GM18520 (cell line): ENCODE measurements at regions not wholly inside any gene's neighbourhood (a gene's known extent, or its start where the extent isn't known, plus 50 kb on each side); places are given as distances from the start of the nearest gene placed in this dataset.

ENCODE experiments used
- ATAC-seq: cut with Tn5 transposase; IDR thresholded peaks from one replicate; pipeline ENCODE4 v1.9.1; 2021; ENCODE audit not compliant: unreplicated experiment

- no peak for ATAC-seq
Measured at GRCh38 chr18:61236356-61237057, 96.7 kb upstream of the CDH20 start.

GRCh38 chr18:61237529-61237928, 95.7 kb upstream of the CDH20 start:
- no peak for ATAC-seq

GRCh38 chr18:61239051-61239450, 94.2 kb upstream of the CDH20 start:
- ATAC-seq: no peak

DNA sequence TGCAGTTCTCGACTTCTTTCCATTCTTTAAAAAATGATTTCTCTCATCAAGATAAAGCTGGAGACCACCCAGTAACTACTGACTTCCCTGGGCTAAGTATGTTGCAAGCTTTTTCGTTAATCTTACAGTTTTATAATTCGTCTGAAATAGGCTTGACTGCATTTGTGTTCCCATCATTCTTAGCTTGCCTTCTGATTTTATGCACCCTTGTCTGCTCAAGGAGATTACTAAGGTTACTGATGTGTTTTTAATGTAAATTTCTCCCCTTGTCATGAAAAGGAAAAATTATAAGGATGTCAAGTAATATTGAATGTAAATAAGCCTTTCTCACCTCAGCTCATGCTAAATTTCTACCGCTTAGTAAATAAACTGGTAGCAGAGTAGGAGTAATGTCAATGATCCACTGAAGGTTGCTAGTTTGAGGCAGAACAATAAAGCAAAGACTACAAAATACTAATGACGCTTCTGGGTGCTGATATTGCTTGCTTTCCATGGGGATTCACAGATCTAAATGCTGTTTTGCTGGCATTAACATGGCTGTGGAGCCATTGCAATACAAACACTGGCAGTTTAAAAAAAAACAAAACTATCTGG, 91.9 kb upstream of the CDH20 start:
- no peak for ATAC-seq

GRCh38 chr18:61244632-61245031, 88.6 kb upstream of the CDH20 start:
- no peak for ATAC-seq

- ATAC-seq: no peak
Measured at GRCh38 chr18:61245276-61245675, 88.0 kb upstream of the CDH20 start.

DNA sequence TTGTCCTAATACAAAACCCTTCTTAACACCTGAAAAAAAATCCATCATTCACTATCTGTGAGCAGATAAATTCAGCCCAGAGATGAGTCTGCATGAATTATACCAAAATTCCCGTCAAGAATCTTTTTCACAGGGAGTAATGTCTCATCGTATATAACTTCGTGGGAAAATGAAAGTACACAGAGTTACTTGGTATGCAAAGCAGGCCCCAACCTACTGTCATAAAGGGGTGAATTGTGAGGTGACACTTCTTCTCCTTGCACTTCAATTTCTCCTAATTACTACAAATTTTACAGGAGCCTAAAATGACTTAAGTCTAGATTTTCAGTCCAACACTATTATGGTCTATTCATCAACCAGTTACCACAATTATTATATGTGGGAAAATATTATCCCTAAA, 84.6 kb upstream of the CDH20 start:
- ATAC-seq: no peak

DNA sequence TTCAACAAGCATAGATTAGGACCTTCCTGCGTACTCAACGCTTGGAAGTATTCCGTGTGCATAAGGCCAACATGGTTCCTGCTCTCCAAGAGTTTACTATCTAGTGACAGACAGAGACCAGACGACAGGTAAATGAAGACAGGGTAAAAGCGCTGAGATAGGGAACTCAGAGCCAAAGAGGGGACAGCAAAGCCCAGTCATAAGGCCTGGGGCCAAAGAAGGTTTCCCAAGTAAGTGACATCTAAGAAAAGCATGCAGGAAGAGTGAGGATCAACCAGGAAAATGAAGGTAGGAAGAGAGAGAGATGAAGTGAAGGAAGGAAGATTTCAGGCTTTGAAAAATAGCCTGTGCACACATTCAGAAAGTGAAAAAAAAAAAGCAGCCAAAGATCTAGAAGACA, 76.9 kb upstream of the CDH20 start:
- ATAC-seq: no peak

DNA sequence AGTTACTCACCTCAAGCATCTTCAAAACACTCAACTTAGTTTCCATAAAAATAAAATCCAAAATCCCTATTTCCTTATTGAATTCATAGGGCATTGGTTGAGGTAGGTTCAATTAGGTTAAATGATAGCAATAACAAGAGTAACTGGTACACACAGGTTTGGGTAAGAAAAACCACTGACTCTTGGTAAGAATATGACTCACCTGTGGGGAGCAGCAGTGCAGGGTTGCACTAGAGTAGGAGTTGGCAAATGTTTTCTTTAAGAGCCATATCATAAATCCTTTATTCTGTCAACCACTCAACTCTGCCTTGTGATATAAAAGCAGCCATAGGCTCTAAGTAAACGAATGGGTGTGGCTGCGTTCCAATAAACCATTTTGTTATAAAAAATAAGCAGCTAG, 71.4 kb upstream of the CDH20 start:
- ATAC-seq: no peak

DNA sequence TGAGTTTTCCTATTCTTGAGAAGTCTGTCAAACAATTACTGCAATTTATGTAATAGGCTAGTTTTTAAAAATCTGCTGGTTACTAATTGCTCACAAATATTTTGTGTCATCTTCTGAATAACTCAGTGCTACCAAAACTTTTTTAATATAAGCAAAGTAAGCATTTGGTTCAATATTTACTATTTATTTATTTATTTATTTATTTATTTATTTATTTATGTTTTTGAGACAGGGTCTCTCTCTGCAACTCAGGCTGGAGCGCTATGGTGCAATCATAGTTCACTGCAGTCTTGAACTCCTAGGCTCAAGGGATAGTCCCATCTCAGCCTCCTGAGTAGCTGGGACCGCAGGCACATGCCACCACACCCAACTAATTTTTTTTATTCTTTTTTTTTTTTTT, 60.4 kb upstream of the CDH20 start:
- no peak for ATAC-seq

- ATAC-seq: no peak
Measured at GRCh38 chr18:61273533-61273932, 59.7 kb upstream of the CDH20 start.

- ATAC-seq: no peak
Measured at GRCh38 chr18:61274416-61274960, 58.7 kb upstream of the CDH20 start.

GRCh38 chr18:61277808-61278207, 55.4 kb upstream of the CDH20 start:
- ATAC-seq: no peak

DNA sequence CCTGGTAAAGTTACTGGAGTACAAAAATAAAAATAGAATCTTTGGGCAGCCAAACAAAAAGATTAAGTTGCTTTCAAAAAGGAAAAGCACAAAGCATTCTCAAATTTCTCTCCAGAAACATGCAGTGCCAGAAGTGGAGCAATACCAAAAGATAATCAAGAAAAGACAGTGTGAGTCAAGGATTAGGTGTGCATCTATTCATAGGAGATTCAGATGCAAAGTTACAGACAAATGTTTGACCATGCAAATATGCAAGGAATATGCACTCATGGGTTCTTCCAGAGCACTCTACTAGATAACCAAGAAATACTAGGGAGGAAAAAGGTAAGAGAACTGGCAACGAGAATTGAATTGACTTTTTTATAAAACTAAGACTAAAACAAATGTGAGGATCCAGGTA, 51.8 kb upstream of the CDH20 start:
- ATAC-seq: no peak

GRCh38 chr18:61282926-61283325, 50.3 kb upstream of the CDH20 start:
- ATAC-seq: no peak
